Stomach smooth muscle (tissue), 2 donors: ENCODE measurements at regions not wholly inside any gene's neighbourhood (a gene's known extent, or its start where the extent isn't known, plus 50 kb on each side); places are given as distances from the start of the nearest gene placed in this dataset.

ENCODE experiments used
- H3K27ac ChIP-seq: one replicate; pipeline ENCODE4 v1.7.0; 2013; ENCODE audit warnings: mild to moderate bottlenecking, low read length, inconsistent platforms
- H3K27me3 ChIP-seq, 2 donors: one replicate each; pipeline ENCODE4 v1.7.0; 2013; ENCODE audit warnings: low read length in 2 of 2; ENCODE audit not compliant: insufficient read depth in 2 of 2, control insufficient read depth in 1 of 2
- H3K36me3 ChIP-seq, 2 donors: one replicate each; pipeline ENCODE4 v1.7.0; 2013; ENCODE audit warnings: low read length in 2 of 2; ENCODE audit not compliant: control insufficient read depth in 2 of 2, insufficient read depth in 2 of 2
- H3K4me1 ChIP-seq: one replicate; pipeline ENCODE4 v1.7.0; 2013; ENCODE audit warnings: low read length; ENCODE audit not compliant: control insufficient read depth, insufficient read depth
- H3K4me3 ChIP-seq, 2 donors: one replicate each; pipeline ENCODE4 v1.7.0; 2013; ENCODE audit warnings: low read length in 2 of 2
- H3K9ac ChIP-seq, 2 donors: one replicate each; pipeline ENCODE4 v1.7.0; 2013; ENCODE audit warnings: low read length in 2 of 2, mild to moderate bottlenecking in 1 of 2
- H3K9me3 ChIP-seq, 2 donors: one replicate each; pipeline ENCODE4 v1.7.0; 2013; ENCODE audit warnings: low read length in 2 of 2; ENCODE audit not compliant: control insufficient read depth in 2 of 2
- donor health status: healthy.
- donor health status: Pancreatic carcinoma.

- Histone ChIP-seq H3K9me3 (no peaks in the 10 kb centered on the region), H3K9ac (no peak overlapping the region), H3K4me1 (peaks cover 4% of the 10 kb centered on the region), H3K4me3 (no peak overlapping the region), H3K27me3 (no peaks in the 10 kb centered on the region), H3K27ac (no peak overlapping the region), H3K36me3 (no peaks in the 10 kb centered on the region)
Measured at GRCh38 chr3:72479651-72480215, 368.5 kb downstream of the SHQ1 start.

- Histone ChIP-seq H3K27me3 (no peaks in the 10 kb centered on the region), H3K4me3 (no peak overlapping the region), H3K9ac (no peak overlapping the region), H3K4me1 (no peaks in the 10 kb centered on the region), H3K27ac (no peak overlapping the region), H3K9me3 (no peaks in the 10 kb centered on the region), H3K36me3 (no peaks in the 10 kb centered on the region)
Measured at GRCh38 chr3:72476139-72476483, 372.1 kb downstream of the SHQ1 start.

- Histone ChIP-seq H3K27ac (no peak overlapping the region), H3K36me3 (no peaks in the 10 kb centered on the region), H3K27me3 (no peaks in the 10 kb centered on the region), H3K9me3 (no peaks in the 10 kb centered on the region), H3K4me1 (no peaks in the 10 kb centered on the region), H3K9ac (no peak overlapping the region), H3K4me3 (no peak overlapping the region)
Measured at GRCh38 chr3:72475258-72476138, 372.7 kb downstream of the SHQ1 start.

- Histone ChIP-seq H3K27ac (no peak overlapping the region), H3K4me3 (no peak overlapping the region), H3K4me1 (no peaks in the 10 kb centered on the region), H3K36me3 (no peaks in the 10 kb centered on the region), H3K27me3 (no peaks in the 10 kb centered on the region), H3K9ac (no peak overlapping the region), H3K9me3 (no peaks in the 10 kb centered on the region)
Measured at GRCh38 chr3:72474775-72475174, 373.5 kb downstream of the SHQ1 start.

- Histone ChIP-seq H3K4me1 (no peaks in the 10 kb centered on the region), H3K27ac (no peak overlapping the region), H3K9me3 (no peaks in the 10 kb centered on the region), H3K4me3 (no peak overlapping the region), H3K27me3 (no peaks in the 10 kb centered on the region), H3K36me3 (no peaks in the 10 kb centered on the region), H3K9ac (no peak overlapping the region)
Measured at GRCh38 chr3:72473156-72473555, 375.1 kb downstream of the SHQ1 start.

- no peaks in the 10 kb centered on the region for H3K27me3 ChIP-seq
Measured at GRCh38 chr3:72470904-72471417, 377.3 kb downstream of the SHQ1 start.

GRCh38 chr3:72465853-72466252 lies 382.4 kb downstream of the SHQ1 start:
- Histone ChIP-seq H3K36me3 (no peaks in the 10 kb centered on the region), H3K27me3 (peaks cover 0 to 3% of the 10 kb centered on the region in 2 donors), H3K4me3 (no peak overlapping the region), H3K9me3 (no peaks in the 10 kb centered on the region), H3K4me1 (peaks cover 2% of the 10 kb centered on the region), H3K27ac (no peak overlapping the region), H3K9ac (no peak overlapping the region)

More at GRCh38 chr3:72470904-72471417, 377.3 kb downstream of the SHQ1 start:
- Histone ChIP-seq H3K4me3 (no peak overlapping the region), H3K9me3 (no peaks in the 10 kb centered on the region), H3K36me3 (no peaks in the 10 kb centered on the region), H3K4me1 (no peaks in the 10 kb centered on the region), H3K27ac (no peak overlapping the region), H3K9ac (no peak overlapping the region)

- Histone ChIP-seq H3K4me1 (peaks cover 2% of the 10 kb centered on the region), H3K27me3 (peaks cover 0 to 6% of the 10 kb centered on the region in 2 donors), H3K4me3 (no peak overlapping the region), H3K27ac (no peak overlapping the region), H3K36me3 (no peaks in the 10 kb centered on the region), H3K9ac (no peak overlapping the region), H3K9me3 (no peaks in the 10 kb centered on the region)
Measured at GRCh38 chr3:72463083-72463482, 385.2 kb downstream of the SHQ1 start.

GRCh38 chr3:72462595-72463011 lies 385.6 kb downstream of the SHQ1 start:
- H3K27ac ChIP-seq = no peak overlapping the region

GRCh38 chr3:72461787-72462186 lies 386.5 kb downstream of the SHQ1 start:
- H3K27me3 ChIP-seq = peaks cover 0 to 6% of the 10 kb centered on the region in 2 donors
- no peak overlapping the region for H3K27ac ChIP-seq

More at GRCh38 chr3:72462595-72463011, 385.6 kb downstream of the SHQ1 start:
- Histone ChIP-seq H3K27me3 (peaks cover 0 to 6% of the 10 kb centered on the region in 2 donors), H3K9ac (no peak overlapping the region), H3K36me3 (no peaks in the 10 kb centered on the region), H3K4me1 (peaks cover 2% of the 10 kb centered on the region), H3K9me3 (no peaks in the 10 kb centered on the region), H3K4me3 (no peak overlapping the region)

More at GRCh38 chr3:72461787-72462186, 386.5 kb downstream of the SHQ1 start:
- Histone ChIP-seq H3K9me3 (no peaks in the 10 kb centered on the region), H3K4me3 (no peak overlapping the region), H3K36me3 (no peaks in the 10 kb centered on the region), H3K4me1 (peaks cover 2% of the 10 kb centered on the region), H3K9ac (no peak overlapping the region)
